GM19043 (cell line): ENCODE measurements at regions not wholly inside any gene's neighbourhood (a gene's known extent, or its start where the extent isn't known, plus 50 kb on each side); places are given as distances from the start of the nearest gene placed in this dataset.
"Not testable (repeated sequence)": the region's sequence is repeated elsewhere in the genome, so short reads cannot be mapped to it uniquely, and the experiment has no call there.

Experiments
- ATAC-seq: cut with Tn5 transposase; IDR thresholded peaks from one replicate; pipeline ENCODE4 v1.9.1; 2021; ENCODE audit warnings: low read depth; ENCODE audit not compliant: unreplicated experiment

DNA sequence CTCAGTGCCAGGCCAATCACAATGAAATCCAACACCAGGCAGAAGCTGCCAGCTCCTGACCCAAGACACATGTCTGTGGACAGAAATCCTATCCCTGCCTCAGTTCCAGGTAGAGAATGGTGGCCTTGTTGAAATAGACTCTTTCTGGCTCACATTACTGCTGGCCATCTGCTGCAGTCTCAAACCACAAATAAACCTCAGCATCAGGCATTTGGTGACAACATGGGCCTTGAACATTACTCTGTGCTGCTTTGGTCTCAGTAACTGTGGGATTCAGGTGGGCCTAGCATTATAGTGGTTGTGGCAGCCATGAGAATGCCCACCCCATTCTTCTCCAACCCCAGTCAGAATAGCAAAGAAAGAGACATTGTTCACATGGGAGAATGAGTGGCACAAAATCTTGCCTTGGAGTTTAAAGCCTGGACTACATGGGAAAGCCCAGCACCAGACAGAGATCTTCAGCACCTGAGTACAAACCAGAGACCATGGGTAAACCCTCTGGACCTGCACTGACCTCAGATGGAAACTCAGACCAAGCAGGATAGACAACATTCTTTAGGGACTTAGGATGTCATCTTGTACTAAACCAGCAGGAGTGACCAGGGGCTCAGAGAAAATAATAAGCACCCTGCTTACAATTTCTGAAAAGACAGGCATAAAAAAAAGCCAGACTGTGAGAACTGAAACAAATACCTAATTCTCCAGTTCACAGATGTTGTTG lies 50.4 kb upstream of the TRAM1L1 start:
- no peak for ATAC-seq

DNA sequence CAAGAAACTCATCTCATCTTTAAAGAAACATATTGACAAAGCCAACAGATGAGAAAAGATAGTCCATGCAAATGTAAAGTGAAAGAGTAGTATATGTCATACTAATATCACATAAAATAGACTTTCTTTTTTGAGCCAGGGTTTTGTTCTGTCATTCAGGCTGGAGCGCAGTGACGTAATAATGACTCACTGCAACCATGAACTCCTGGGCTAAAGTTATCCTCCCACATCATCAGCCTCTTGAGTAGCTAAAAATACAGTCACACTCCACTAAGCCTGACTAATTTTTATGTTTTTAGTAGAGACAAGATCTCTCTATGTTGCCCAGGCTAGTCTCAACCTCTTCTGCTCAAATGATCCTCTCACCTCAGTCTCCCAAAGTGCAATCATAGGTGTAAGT lies 51.8 kb upstream of the TRAM1L1 start:
- no peak for ATAC-seq

DNA sequence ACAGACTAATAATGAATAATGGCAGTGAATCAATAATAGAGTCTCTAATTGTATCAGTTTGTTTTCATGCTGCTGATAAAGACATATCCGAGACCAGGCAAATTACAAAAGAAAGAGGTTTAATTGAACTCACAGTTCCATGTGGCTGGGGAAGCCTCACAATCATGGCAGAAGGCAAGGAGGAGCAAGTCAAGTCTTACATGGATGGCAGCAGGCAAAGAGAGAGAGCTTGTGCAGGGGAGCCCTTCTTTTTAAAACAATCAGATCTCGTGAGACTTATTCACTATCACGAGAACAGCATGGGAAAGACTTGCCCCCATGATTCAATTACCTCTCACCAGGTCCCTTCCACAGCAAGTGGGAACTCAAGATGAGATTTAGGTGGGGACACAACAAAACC lies 53.4 kb upstream of the TRAM1L1 start:
- ATAC-seq = not testable (repeated sequence)

DNA sequence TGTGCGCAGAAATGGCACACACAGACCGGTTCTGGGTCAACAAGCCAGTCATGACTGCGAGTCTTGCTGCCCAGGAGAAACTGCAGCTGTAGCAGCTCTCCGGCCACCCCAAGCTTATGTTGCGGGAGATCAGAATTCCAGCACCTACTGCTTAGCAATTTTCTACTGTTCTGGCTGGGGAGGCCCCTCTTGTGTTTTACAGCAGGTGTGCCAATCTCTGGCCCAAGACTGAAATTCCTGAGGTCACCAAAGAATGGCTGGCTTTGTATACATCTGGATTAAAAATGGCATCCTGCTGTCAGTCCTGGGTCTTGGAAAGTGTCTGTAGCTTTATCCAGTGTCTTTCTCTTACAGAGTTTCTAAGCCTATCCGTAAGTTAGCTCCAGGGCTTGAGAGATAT lies 68.9 kb upstream of the TRAM1L1 start:
- no peak for ATAC-seq

DNA sequence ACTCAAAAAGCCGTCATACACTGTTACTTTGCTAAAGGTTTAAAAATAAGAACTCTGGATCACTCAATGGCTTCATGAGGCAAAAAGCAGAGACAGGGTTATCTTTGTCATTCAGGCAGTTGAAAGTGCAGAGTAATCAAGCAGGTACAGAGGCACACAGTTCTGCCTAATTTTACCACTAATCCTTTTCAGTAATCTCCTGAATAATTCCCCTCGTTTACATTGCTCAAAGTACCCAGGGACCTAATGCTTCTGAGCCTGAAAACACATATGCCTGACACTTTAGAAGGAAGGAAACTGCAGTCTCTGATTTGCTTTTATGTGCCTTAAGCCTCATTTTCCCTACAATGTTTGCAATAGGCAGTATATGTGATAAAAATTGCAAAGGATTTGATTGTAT lies 71.4 kb upstream of the TRAM1L1 start:
- ATAC-seq = no peak

DNA sequence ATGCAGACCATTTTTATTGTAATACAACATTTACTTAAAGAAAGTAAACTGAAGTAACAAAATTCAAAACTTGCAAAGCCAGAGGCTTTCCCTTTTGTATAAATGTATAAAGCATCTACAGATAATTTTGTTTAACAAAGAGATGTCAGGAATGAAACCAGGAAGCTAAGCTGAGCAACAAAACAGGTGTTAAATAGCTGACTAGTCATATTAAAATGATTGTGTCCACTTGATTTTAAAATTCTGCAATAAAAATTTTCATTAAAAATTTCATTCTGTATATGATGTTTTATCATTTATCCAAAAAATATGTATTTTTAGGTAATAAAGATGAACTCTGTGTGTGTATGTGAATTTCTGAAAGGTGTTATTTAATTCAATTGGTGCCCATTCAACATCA lies 72.0 kb upstream of the TRAM1L1 start:
- no peak for ATAC-seq

DNA sequence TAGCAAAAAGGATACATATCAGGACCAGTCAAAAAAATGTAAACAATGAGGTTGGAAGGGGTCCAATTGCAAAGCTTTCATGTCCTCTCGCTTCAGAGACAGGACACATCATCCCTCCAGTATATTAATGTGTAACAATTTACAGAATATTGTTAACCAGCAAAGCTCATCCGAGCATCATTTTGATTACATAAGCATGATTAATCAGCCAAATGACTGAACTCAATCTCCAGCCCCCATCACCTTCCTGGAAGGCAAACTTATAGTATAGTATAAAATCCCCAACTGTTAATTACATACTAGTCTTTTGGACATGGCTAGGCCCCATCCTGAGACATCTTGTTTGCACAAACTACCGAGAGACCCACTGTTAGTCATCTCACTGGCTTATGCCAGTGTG lies 77.6 kb upstream of the TRAM1L1 start:
- ATAC-seq = no peak

DNA sequence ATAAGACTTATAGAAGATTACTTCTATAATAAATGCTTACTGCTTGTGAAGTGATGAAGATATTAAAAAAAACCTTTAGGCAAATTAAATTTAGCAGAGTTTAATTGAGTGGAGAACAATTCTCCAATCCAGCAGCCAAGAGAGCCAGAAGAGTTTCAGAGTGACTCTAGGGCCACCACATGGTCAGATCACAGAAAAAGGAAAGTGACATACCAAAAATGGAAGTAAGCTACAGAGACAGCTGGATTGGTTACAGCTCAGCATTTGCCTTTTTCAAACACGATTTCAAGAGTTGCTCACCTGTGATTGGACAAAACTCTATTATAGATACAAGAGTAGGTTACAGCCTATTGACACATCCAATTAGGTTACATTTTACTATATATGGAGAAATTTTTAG lies 79.0 kb upstream of the TRAM1L1 start:
- ATAC-seq = no peak

DNA sequence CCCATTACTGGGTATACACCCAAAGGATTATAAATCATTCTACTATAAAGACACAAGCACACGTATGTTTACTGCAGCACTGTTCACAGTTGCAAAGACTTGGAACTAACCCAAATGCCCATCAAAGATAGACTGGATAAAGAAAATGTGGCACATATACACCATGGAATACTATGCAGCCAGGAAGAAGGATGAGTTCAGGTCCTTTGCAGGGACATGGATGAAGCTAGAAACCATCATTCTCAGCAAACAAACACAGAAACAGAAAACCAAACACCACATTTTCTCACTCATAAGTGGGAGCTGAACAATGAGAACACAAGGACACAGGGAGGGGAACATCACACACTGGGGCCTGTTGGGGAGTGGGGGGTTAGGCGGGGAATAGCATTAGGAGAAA lies 90.0 kb upstream of the TRAM1L1 start:
- not testable (repeated sequence) for ATAC-seq

DNA sequence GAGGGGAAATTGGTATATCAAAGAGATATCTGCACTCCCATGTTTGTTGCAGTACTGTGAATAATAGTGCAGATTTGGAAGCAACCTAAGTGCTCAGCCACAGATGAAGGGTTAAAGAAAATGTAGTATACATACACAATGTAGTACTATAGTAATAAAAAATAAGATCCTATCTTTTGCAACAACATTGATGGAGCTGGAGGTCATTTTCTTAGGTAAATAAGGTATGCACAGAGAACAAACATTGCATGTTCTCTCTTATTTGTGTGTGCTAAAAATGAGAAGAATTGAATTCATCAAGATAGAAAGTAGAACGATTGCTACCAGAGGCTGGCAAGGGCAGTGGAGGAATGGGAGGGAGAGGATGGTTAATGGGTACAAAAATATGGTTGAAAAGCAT lies 117.9 kb upstream of the TRAM1L1 start:
- ATAC-seq = no peak

DNA sequence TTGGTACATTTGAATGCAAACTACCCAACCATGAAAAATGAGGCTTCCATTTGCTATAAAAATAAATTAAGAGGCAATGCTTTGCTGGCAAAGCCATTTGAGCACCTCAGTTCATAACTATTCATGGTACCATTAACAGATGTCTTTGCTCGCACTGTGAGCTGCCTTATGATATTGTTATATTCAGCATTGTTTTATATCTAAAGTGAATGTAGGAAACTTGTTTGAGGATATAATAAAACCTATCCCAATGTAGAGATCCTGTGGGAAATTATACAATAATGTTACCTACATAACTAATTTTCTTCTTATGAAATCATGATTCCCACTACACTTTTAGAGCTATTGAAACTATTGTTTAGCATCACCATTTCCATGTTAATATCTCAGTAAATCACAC lies 125.2 kb upstream of the TRAM1L1 start:
- no peak for ATAC-seq

DNA sequence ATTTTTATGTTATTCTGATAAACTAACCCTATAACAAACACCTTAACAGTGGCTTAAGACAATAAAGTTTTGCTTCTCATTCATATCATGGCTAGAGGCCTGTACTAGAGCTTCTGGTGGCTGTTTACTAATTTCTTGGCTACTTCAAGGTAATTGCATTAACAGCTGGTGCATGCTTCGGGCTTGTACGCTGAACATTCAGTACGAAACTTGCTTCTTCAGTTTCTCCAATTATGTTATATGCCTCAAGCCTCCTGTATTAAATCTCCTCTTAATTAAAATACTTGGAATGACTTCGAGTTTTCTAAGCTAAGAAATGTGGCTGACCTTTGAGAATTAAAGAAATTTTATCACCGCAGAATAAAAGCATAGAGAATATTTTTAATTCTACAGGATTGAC lies 138.9 kb upstream of the TRAM1L1 start:
- no peak for ATAC-seq

DNA sequence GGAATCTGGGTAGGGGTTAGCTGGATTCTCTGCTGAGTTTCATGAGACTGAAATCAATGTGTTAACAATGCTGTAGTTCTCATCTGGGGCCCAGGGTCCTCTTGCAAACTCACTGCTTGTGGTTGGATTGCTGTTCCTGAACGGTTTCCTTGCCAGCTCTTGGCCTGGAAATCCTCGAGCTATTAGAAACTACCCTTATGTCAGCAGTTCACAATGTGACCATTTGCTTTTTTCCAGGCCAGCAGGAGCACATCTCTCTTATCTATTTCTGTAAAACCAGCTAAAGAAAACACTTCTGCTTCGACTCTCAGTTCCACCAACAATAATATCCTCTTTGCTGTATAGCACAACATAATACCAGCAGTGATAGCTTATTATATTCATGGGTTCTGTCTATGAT lies 140.1 kb upstream of the TRAM1L1 start:
- ATAC-seq = no peak

DNA sequence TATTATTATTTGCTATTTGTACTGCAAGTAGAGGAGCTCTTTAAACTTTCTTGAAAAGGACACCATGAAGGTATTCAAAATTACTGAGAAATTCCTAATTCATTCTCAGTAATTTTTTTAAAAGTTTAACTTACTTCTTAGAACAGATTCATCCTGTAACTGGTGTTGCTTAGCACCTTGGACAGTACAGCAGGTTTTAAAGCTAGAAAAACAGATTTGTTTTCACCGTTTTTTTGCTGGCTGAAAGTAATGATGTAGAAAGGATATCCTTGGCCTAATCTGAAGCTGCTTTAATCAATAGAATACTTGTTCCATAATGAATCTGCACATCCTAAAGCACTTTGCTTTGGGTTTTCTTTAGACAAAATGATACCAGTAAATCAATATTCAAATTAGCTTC lies 142.5 kb upstream of the TRAM1L1 start:
- ATAC-seq = no peak

DNA sequence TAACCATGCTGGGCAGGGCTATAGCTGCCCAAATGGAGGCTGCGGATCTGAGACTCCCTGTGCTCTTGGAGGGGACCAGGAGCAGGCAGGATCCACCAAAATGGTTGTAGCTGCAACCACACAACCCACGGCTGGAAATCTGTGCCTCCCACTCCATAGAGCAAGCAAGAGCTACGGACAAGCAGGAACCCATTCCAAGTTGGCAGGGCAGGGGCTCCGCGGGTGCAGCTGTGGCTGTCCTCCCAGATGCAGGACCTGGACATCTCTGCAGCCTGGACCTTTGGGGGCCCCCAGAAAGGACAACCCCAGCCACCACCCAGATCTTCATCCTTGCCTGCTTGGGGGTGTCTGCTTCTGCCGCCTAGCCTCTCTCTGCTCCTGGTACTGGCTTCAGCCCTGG lies 154.1 kb upstream of the TRAM1L1 start:
- no peak for ATAC-seq

DNA sequence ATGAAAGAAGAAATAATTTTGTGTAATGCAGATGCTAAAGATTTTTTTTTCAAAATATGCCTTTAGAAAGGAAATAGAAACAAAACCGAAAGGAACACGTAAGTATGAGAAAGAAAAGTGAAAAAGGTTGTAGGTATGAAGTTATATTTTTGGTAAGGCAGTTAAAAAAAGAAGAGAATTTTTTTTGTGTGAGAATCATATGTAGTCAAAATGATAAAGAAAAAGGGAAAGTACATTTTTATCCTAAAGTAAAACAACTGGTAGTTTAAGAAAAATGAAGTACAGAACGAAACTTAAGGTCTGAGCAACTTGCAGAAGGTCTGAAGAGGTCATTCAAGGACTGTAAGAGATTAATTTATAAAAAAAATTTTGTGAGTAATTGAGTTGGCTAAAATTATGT lies 164.0 kb upstream of the TRAM1L1 start:
- peak; percentile 92 for ATAC-seq

DNA sequence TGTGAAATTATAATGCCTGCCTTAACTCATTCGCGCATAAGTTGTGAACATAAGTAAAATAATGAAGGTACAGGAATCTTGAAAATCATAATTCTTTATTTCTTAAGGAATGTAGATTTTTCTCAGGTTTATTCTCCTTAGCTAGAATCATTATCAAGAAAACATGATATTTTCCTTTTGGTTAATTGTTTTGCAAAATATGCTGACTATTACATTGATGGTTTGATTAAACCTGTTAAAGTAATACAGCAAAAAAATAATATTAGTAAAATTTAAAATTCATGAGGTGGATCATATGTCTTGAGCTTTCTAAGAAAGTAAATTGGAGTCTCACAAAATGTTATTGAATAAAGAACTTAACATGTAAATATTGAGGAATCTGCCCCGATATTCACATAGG lies 178.7 kb upstream of the TRAM1L1 start:
- ATAC-seq = no peak

DNA sequence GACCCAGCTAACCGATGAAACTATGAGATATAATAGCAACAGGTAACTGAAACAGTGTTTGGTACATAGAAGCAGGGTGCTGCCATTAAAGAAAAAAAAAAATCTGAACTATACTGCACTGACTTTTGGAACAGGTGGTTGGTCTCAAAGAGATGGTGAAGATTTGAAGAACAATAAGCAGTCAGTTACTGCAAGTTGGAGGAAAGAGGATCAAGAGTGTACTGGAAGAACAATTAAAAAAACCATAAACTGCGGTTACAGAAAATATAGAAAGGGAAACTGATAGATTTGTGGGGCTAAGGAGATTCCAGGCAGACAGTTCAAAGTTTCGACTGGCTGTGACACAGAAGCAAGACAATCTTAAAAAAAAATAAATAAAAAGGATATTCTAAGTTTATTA lies 181.9 kb upstream of the TRAM1L1 start:
- no peak for ATAC-seq

DNA sequence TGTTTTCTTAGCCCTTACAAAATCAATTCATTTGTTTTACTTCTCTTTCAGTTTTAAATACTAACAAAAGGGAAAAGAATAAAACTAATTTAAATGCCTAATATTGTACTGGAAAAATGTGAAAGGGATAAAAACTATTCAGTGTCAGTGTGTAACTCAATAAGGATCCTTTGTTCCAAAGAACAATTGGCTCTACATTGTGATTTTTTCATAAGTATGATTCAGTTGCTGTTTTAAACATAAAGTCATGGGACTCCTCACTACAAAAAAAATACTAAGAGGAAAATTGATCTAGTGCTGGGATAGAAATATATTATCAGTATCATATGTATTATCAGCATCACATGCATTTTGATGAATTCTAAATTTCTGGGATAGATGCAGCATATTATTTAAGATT lies 199.4 kb upstream of the TRAM1L1 start:
- ATAC-seq = no peak

DNA sequence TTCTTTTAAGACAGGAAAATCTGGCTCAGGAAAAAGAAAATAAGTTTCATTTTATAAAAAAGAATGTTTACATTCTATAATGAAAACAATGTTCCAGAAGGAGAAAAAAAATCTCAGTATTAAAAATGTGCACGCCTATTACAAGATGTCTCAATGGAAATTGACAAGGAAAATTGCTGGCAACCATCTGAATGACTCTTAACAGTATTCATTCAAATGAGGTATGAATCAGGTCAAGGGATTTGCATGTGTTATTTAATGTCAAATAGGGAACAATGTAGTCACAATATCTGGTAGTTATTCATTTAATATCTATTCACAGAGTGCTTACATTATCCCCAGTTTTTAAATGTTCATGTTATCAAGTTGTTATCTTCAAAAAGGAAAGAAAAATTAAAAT lies 208.4 kb upstream of the TRAM1L1 start:
- ATAC-seq = no peak

DNA sequence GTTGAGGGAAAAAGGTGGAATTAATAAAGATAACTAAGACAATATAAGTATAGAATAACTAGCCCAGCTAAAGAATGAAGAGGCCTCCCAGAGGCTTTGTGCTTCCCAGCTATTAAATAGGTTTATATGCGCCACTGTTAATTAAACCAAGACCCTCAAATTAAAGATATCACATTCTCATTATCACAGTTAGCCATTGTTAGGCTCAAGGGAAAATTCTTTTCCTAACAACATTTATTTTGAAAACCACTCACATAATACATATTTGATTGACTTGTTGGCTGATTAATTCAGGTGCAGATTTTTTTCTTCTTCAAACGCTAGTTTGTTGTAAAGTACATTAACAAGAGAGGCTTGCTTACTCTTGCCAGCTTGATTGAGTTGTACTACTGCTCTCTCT lies 216.8 kb upstream of the TRAM1L1 start:
- no peak for ATAC-seq

DNA sequence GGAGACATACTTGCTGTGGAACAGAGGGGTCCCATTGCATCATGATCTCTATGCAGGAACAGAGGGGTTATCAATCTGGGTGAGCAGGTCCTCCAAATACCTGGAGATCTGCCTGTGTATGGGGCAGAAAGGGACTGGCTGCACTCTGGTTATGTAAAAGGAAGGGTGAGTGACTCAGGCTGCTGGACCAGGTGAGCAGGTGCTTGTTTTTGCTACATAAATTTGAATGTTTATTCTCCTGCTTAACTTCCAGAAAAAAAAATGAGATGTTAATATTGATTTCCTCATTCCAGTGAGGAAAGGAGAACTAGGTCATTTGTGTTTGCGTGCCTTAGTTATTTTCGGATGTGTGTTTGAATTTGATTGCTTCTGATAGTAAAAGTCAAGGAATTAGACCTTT lies 225.8 kb upstream of the TRAM1L1 start:
- ATAC-seq = no peak

DNA sequence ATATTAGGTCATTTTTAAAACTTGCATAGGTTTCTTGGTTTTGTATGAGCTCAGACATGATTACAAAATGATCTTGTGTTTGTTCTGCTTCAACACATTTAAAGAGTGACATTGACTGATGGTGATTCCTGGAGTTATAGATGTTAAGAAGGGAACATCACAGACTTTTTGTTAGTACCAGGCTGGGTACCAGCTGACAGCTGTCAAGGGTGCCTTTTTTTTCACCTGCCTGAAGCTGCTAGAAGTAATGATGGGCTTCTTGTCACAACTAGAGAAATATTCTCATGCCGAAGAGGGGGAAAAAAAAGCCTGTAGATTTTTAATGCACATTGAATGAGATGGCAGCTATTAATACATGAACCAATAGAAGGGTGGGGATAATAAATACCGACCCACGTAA lies 226.6 kb upstream of the TRAM1L1 start:
- no peak for ATAC-seq
